Ramos (cell line): ENCODE measurements at regions not wholly inside any gene's neighbourhood (a gene's known extent, or its start where the extent isn't known, plus 50 kb on each side); places are given as distances from the start of the nearest gene placed in this dataset.
"Not testable (repeated sequence)": the region's sequence is repeated elsewhere in the genome, so short reads cannot be mapped to it uniquely, and the experiment has no call there.

Experiments
- in situ Hi-C: fragments of 300-500 bp; cut with MboI; formaldehyde crosslinking; loops from one replicate; pipeline ENCODE4 v1.14.3; 2022; ENCODE audit warnings: low sequenced_read_pairs; ENCODE audit not compliant: unreplicated experiment

GRCh38 chr6:8639928-8640649, 204.7 kb upstream of the SLC35B3 start:
- in situ Hi-C loops = no loop called here

GRCh38 chr6:8637896-8638597, 202.7 kb upstream of the SLC35B3 start:
- in situ Hi-C loops = no loop called here

- in situ Hi-C loops = no loop called here
Measured at GRCh38 chr6:8633762-8634161, 198.4 kb upstream of the SLC35B3 start.

- in situ Hi-C loops = no loop called here
Measured at GRCh38 chr6:8628736-8629135, 193.4 kb upstream of the SLC35B3 start.

- in situ Hi-C loops = no loop called here
Measured at GRCh38 chr6:8628063-8628462, 192.7 kb upstream of the SLC35B3 start.

- in situ Hi-C loops = no loop called here
Measured at GRCh38 chr6:8627085-8627861, 191.9 kb upstream of the SLC35B3 start.

- in situ Hi-C loops = no loop called here
Measured at GRCh38 chr6:8624665-8625064, 189.3 kb upstream of the SLC35B3 start.

GRCh38 chr6:8623441-8623840, 188.1 kb upstream of the SLC35B3 start:
- in situ Hi-C loops = no loop called here

- in situ Hi-C loops = no loop called here
Measured at GRCh38 chr6:8619853-8620252, 184.5 kb upstream of the SLC35B3 start.

GRCh38 chr6:8619408-8619807, 184.1 kb upstream of the SLC35B3 start:
- in situ Hi-C loops = not testable (repeated sequence)

GRCh38 chr6:8608737-8609136, 173.4 kb upstream of the SLC35B3 start:
- in situ Hi-C loops = no loop called here

GRCh38 chr6:8589941-8590729, 154.8 kb upstream of the SLC35B3 start:
- in situ Hi-C loops = no loop called here

GRCh38 chr6:8588176-8588575, 152.8 kb upstream of the SLC35B3 start:
- in situ Hi-C loops = no loop called here

GRCh38 chr6:8583291-8583690, 147.9 kb upstream of the SLC35B3 start:
- in situ Hi-C loops = no loop called here

- in situ Hi-C loops = no loop called here
Measured at GRCh38 chr6:8579372-8579771, 144.0 kb upstream of the SLC35B3 start.

- in situ Hi-C loops = no loop called here
Measured at GRCh38 chr6:8578006-8578405, 142.7 kb upstream of the SLC35B3 start.

- in situ Hi-C loops = no loop called here
Measured at GRCh38 chr6:8574749-8575468, 139.6 kb upstream of the SLC35B3 start.

GRCh38 chr6:8574311-8574710, 139.0 kb upstream of the SLC35B3 start:
- in situ Hi-C loops = no loop called here

- in situ Hi-C loops = no loop called here
Measured at GRCh38 chr6:8570256-8570920, 135.0 kb upstream of the SLC35B3 start.
